A549 (cell line): ENCODE measurements at regions not wholly inside any gene's neighbourhood (a gene's known extent, or its start where the extent isn't known, plus 50 kb on each side); places are given as distances from the start of the nearest gene placed in this dataset.

Experiments used
- ATAC-seq, 2 experiments: fragments of 200-7000 bp in 1 of 2; fragments of >200 bp in 1 of 2; cut with Nextera tagmentation in 1 of 2; cut with Tn5 transposase in 1 of 2; 3 replicates each; pipeline versions ENCODE4 v1.8.0 to v1.9.1; 2018 to 2020; ENCODE audit warnings: mild to moderate bottlenecking in 1 of 2, moderate library complexity in 1 of 2
- CTCF ChIA-PET: fragments of 300-600 bp; sonication (Branson Sonifier 250); formaldehyde crosslinking; extraction: SDS; loops from one replicate; lab custom pipeline; 2021; ENCODE audit warnings: antibody characterized with exemption, inconsistent platforms; lab: Yijun Ruan, JAX
- POLR2A ChIA-PET: fragments of 350-600 bp; formaldehyde crosslinking; extraction: SDS; loops from one replicate; lab custom pipeline; 2021; ENCODE audit warnings: antibody characterized with exemption, inconsistent platforms; lab: Yijun Ruan, JAX
- DNase-seq, 2 experiments: peaks; one replicate each; pipeline versions ENCODE4 v3.0.0 to v3.0.0-alpha.2; 2011 to 2016; ENCODE audit warnings: low read depth in 1 of 2, low spot score in 1 of 2
- FAIRE-seq: peaks from 2 replicates; lab custom pipeline; 2011; peaks lifted over from hg19 to GRCh38; lab: Jason Lieb, UNC
- H3K27ac ChIP-seq, 2 experiments: fragments of >200 bp; sonication (Bioruptor Twin); formaldehyde crosslinking; 3 replicates each; pipeline ENCODE4 v1.5.1; 2016 to 2017
- H3K4me1 ChIP-seq: fragments of >200 bp; sonication (Bioruptor Twin); formaldehyde crosslinking; 3 replicates; pipeline ENCODE4 v1.6.1; 2016
- H3K4me2 ChIP-seq: fragments of >200 bp; sonication (Bioruptor Twin); formaldehyde crosslinking; 3 replicates; pipeline ENCODE4 v1.6.1; 2016
- H3K4me3 ChIP-seq: fragments of >200 bp; sonication (Bioruptor Twin); formaldehyde crosslinking; 3 replicates; pipeline ENCODE4 v1.5.1; 2016
- H3K9me3 ChIP-seq: fragments of >200 bp; sonication (Bioruptor Twin); formaldehyde crosslinking; 3 replicates; pipeline ENCODE4 v1.6.1; 2016
- FOSB ChIP-seq: fragments of 250-450 bp; sonication (Bioruptor Pico); IDR thresholded peaks from 2 replicates; pipeline ENCODE4 v1.5.0; 2020; ENCODE audit warnings: mild to moderate bottlenecking, moderate library complexity
- FOSL2 ChIP-seq, 2 experiments: fragments of 450-650 bp in 1 of 2; fragments of >200 bp in 1 of 2; sonication (Bioruptor Twin) in 1 of 2; formaldehyde crosslinking; IDR thresholded peaks; 2 replicates each; pipeline versions ENCODE4 v1.5.0 to v1.6.1; 2016 to 2020; ENCODE audit warnings: mild to moderate bottlenecking in 1 of 2, moderate library complexity in 1 of 2
- HEYL ChIP-seq: fragments of 250-450 bp; sonication (Bioruptor Pico); IDR thresholded peaks from 2 replicates; pipeline ENCODE4 v1.8.0; 2021; ENCODE audit warnings: mild to moderate bottlenecking, moderate library complexity
- HOXA7 ChIP-seq: fragments of 250-450 bp; sonication (Bioruptor Pico); IDR thresholded peaks from 2 replicates; pipeline ENCODE4 v1.5.0; 2020; ENCODE audit warnings: mild to moderate bottlenecking, moderate library complexity
- HOXB5 ChIP-seq: fragments of 250-450 bp; sonication (Bioruptor Pico); IDR thresholded peaks from 2 replicates; pipeline ENCODE4 v1.5.0; 2020; ENCODE audit warnings: mild to moderate bottlenecking, moderate library complexity
- MAFK ChIP-seq: fragments of 450-650 bp; IDR thresholded peaks from 2 replicates; pipeline ENCODE4 v1.6.1; 2014; ENCODE audit not compliant: partially characterized antibody
- MAZ ChIP-seq: fragments of 150-350 bp; IDR thresholded peaks from 2 replicates; pipeline ENCODE4 v1.6.1; 2014; ENCODE audit warnings: antibody characterized with exemption, low read depth, low read length, borderline replicate concordance
- MYC ChIP-seq: IDR thresholded peaks from 2 replicates; pipeline ENCODE4 v1.6.1; 2012; ENCODE audit warnings: mild to moderate bottlenecking, inconsistent platforms, low read length, improper control_type of control experiment, borderline replicate concordance
- POLR2A ChIP-seq: IDR thresholded peaks from 2 replicates; pipeline ENCODE4 v1.6.1; 2012; ENCODE audit warnings: mild to moderate bottlenecking, low read length
- RARB ChIP-seq: fragments of 250-450 bp; sonication (Bioruptor Pico); IDR thresholded peaks from 2 replicates; pipeline ENCODE4 v1.8.0; 2021; ENCODE audit warnings: mild to moderate bottlenecking, moderate library complexity
- RNF2 ChIP-seq: fragments of 200-600 bp; sonication (generic); IDR thresholded peaks from 2 replicates; pipeline ENCODE4 v1.6.1; 2016; ENCODE audit warnings: low read depth, mild to moderate bottlenecking, antibody characterized with exemption, moderate library complexity, borderline replicate concordance
- TFCP2L1 ChIP-seq: fragments of 250-450 bp; sonication (Bioruptor Pico); IDR thresholded peaks from 2 replicates; pipeline ENCODE4 v1.5.0; 2021; ENCODE audit warnings: mild to moderate bottlenecking
- ZFP36 ChIP-seq: fragments of 450-650 bp; IDR thresholded peaks from 2 replicates; pipeline ENCODE4 v1.6.1; 2014; ENCODE audit warnings: borderline replicate concordance; ENCODE audit not compliant: partially characterized antibody
- ZNF302 ChIP-seq: fragments of 250-450 bp; sonication (Bioruptor Pico); IDR thresholded peaks from 2 replicates; pipeline ENCODE4 v1.9.0; 2021; ENCODE audit warnings: inconsistent platforms, mild to moderate bottlenecking, moderate library complexity
- WGBS: methylation state at CpG from one replicate; pipeline ENCODE4 v1.1.6; 2017; ENCODE audit errors: missing lambda C conversion rate; 5-methylcytosine and 5-hydroxymethylcytosine counted together
- TF ChIP-seq, protein P1 (sequence below): fragments of >200 bp; sonication (Bioruptor Twin); formaldehyde crosslinking; IDR thresholded peaks from 3 replicates; pipeline ENCODE4 v1.6.1; 2016
- TF ChIP-seq, protein P2 (sequence below): fragments of 150-350 bp; IDR thresholded peaks from 2 replicates; pipeline ENCODE4 v1.6.1; 2014; ENCODE audit warnings: low read depth, mild to moderate bottlenecking, low read length
- TF ChIP-seq, protein P3 (sequence below): fragments of >200 bp; sonication (Bioruptor Twin); formaldehyde crosslinking; IDR thresholded peaks from 3 replicates; pipeline ENCODE4 v1.5.1; 2016
- TF ChIP-seq, protein P4 (sequence below): fragments of 250-450 bp; sonication (Bioruptor Pico); IDR thresholded peaks from 2 replicates; pipeline ENCODE4 v1.5.0; 2020; ENCODE audit warnings: low read depth, mild to moderate bottlenecking, moderate library complexity
- TF ChIP-seq, protein P5 (sequence below): IDR thresholded peaks from 2 replicates; pipeline ENCODE4 v1.6.1; 2012; ENCODE audit warnings: low read depth, borderline replicate concordance
- TF ChIP-seq, protein P6 (sequence below): IDR thresholded peaks from 2 replicates; pipeline ENCODE4 v1.6.1; 2012

DNA sequence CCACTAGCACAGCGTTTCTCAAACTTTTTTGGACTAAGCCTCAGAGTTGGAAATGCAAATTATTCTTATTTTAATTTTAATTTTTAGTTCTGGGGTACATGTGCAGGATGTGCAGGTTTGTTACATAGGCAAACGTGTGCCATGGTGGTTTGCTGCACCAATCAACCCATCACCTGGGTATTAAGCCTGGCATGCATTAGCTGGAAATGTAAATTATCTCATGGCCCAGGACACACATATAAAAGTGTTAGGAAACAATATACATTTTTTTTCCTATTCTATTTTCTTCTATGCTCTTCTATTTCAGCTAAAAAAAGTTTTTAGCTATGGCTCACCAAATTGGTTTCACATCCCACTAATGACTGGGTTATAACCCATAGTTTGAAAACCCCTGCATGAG is 73.3 kb upstream of the LRIG1 start:
- Histone ChIP-seq H3K4me1 (no peaks in the 10 kb centered on the region), H3K4me3 (no peak overlapping the region), H3K4me2 (no peak overlapping the region), H3K9me3 (no peaks in the 10 kb centered on the region), H3K27ac (no peak overlapping the region)
- ChIA-PET CTCF (no interaction called here), POLR2A (no interaction called here)
- ATAC-seq (no peak), DNase-seq (no peak), FAIRE-seq (no peak)
- TF ChIP-seq FOSB (CRISPR knock-in tag): no peak
- no peak for TF ChIP-seq TFCP2L1
- no peak for TF ChIP-seq RNF2
- TF ChIP-seq MAFK: no peak
- TF ChIP-seq, protein P1, sequence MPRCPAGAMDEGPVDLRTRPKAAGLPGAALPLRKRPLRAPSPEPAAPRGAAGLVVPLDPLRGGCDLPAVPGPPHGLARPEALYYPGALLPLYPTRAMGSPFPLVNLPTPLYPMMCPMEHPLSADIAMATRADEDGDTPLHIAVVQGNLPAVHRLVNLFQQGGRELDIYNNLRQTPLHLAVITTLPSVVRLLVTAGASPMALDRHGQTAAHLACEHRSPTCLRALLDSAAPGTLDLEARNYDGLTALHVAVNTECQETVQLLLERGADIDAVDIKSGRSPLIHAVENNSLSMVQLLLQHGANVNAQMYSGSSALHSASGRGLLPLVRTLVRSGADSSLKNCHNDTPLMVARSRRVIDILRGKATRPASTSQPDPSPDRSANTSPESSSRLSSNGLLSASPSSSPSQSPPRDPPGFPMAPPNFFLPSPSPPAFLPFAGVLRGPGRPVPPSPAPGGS: no peak
- TF ChIP-seq, protein P2, sequence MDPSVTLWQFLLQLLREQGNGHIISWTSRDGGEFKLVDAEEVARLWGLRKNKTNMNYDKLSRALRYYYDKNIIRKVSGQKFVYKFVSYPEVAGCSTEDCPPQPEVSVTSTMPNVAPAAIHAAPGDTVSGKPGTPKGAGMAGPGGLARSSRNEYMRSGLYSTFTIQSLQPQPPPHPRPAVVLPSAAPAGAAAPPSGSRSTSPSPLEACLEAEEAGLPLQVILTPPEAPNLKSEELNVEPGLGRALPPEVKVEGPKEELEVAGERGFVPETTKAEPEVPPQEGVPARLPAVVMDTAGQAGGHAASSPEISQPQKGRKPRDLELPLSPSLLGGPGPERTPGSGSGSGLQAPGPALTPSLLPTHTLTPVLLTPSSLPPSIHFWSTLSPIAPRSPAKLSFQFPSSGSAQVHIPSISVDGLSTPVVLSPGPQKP: no peak
- TF ChIP-seq RARB: no peak
- TF ChIP-seq, protein P3, sequence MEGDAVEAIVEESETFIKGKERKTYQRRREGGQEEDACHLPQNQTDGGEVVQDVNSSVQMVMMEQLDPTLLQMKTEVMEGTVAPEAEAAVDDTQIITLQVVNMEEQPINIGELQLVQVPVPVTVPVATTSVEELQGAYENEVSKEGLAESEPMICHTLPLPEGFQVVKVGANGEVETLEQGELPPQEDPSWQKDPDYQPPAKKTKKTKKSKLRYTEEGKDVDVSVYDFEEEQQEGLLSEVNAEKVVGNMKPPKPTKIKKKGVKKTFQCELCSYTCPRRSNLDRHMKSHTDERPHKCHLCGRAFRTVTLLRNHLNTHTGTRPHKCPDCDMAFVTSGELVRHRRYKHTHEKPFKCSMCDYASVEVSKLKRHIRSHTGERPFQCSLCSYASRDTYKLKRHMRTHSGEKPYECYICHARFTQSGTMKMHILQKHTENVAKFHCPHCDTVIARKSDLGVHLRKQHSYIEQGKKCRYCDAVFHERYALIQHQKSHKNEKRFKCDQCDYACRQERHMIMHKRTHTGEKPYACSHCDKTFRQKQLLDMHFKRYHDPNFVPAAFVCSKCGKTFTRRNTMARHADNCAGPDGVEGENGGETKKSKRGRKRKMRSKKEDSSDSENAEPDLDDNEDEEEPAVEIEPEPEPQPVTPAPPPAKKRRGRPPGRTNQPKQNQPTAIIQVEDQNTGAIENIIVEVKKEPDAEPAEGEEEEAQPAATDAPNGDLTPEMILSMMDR: no peak
- TF ChIP-seq MYC: no peak
- TF ChIP-seq HOXB5 (CRISPR knock-in tag): no peak
- TF ChIP-seq HEYL (CRISPR knock-in tag): no peak
- TF ChIP-seq ZFP36: no peak
- TF ChIP-seq MAZ: no peak
- no peak for TF ChIP-seq HOXA7 (CRISPR knock-in tag)
- no peak for TF ChIP-seq POLR2A
- TF ChIP-seq, protein P4, sequence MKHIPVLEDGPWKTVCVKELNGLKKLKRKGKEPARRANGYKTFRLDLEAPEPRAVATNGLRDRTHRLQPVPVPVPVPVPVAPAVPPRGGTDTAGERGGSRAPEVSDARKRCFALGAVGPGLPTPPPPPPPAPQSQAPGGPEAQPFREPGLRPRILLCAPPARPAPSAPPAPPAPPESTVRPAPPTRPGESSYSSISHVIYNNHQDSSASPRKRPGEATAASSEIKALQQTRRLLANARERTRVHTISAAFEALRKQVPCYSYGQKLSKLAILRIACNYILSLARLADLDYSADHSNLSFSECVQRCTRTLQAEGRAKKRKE (CRISPR knock-in tag): no peak
- TF ChIP-seq, protein P5, sequence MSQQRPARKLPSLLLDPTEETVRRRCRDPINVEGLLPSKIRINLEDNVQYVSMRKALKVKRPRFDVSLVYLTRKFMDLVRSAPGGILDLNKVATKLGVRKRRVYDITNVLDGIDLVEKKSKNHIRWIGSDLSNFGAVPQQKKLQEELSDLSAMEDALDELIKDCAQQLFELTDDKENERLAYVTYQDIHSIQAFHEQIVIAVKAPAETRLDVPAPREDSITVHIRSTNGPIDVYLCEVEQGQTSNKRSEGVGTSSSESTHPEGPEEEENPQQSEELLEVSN: no peak
- TF ChIP-seq FOSL2 (IDR thresholded peaks at IDR 0.05): no peak
- no peak for TF ChIP-seq FOSL2 (CRISPR knock-in tag; IDR thresholded peaks at IDR 0.05)
- TF ChIP-seq, protein P6, sequence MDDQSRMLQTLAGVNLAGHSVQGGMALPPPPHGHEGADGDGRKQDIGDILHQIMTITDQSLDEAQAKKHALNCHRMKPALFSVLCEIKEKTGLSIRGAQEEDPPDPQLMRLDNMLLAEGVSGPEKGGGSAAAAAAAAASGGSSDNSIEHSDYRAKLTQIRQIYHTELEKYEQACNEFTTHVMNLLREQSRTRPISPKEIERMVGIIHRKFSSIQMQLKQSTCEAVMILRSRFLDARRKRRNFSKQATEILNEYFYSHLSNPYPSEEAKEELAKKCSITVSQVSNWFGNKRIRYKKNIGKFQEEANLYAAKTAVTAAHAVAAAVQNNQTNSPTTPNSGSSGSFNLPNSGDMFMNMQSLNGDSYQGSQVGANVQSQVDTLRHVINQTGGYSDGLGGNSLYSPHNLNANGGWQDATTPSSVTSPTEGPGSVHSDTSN: no peak
- no peak for TF ChIP-seq ZNF302 (CRISPR knock-in tag)
- WGBS: 47% methylated on average over 2 of the region's 2 CpGs
